HCT116 (cell line): ENCODE measurements at regions not wholly inside any gene's neighbourhood (a gene's known extent, or its start where the extent isn't known, plus 50 kb on each side); places are given as distances from the start of the nearest gene placed in this dataset.

Experiments
- ATAC-seq: fragments of 200-7000 bp; cut with Tn5 transposase; 2 replicates; pipeline ENCODE4 v1.9.1; 2020; ENCODE audit warnings: mild to moderate bottlenecking, moderate library complexity
- BruUV-seq: library from RNA; stranded (reverse); fragments of 400-500 nt; replicated peaks from 2 replicates; lab custom pipeline; 2021; lab: Mats Ljungman, UMichigan
- CTCF ChIA-PET: fragments of 300-600 bp; sonication (Branson Sonifier 250); formaldehyde crosslinking; loops from one replicate; lab custom pipeline; 2021; ENCODE audit warnings: antibody characterized with exemption; lab: Charles Lee
- POLR2A ChIA-PET: fragments of 300-600, 350-600 bp; sonication (Branson Sonifier 250); formaldehyde crosslinking; loops from one replicate; lab custom pipeline; 2021; ENCODE audit warnings: antibody characterized with exemption; lab: Charles Lee
- RAD21 ChIA-PET, 2 experiments: fragments of 300-600 bp; sonication (Branson Sonifier 250); formaldehyde crosslinking; loops; one replicate each; lab custom pipeline; 2023; ENCODE audit warnings: low total read pairs in 2 of 2; ENCODE audit not compliant: uncharacterized antibody in 2 of 2, unreplicated experiment in 2 of 2, low non-redundant PET in 1 of 2; lab: Charles Lee
- DNase-seq: peaks from one replicate; pipeline ENCODE4 v3.0.0-alpha.2; 2010; ENCODE audit warnings: low read depth, low spot score
- H2AFZ ChIP-seq: fragments of 200-600 bp; shearing (Covaris generic), sonication (generic); 2 replicates; pipeline ENCODE4 v1.6.1; 2017; ENCODE audit warnings: low read depth, mixed run types, mixed read lengths, antibody characterized with exemption, low read length; ENCODE audit not compliant: poor library complexity, severe bottlenecking
- H3K27ac ChIP-seq: 2 replicates; pipeline ENCODE4 v1.5.1; 2012; ENCODE audit warnings: low read depth, low read length
- H3K27me3 ChIP-seq: fragments of 200-600 bp; sonication (generic); 2 replicates; pipeline ENCODE4 v1.6.1; 2016; ENCODE audit warnings: mixed run types, low read length, mixed read lengths; ENCODE audit not compliant: insufficient read depth
- H3K36me3 ChIP-seq, 2 experiments: fragments of 200-500 bp in 1 of 2; fragments of 200-600 bp in 1 of 2; sonication (Bioruptor generic) in 1 of 2; sonication (generic) in 1 of 2; 2 replicates each; pipeline versions ENCODE4 v1.5.1 to v1.6.1; 2014 to 2016; ENCODE audit warnings: low read length in 2 of 2, inconsistent platforms in 1 of 2, mixed read lengths in 1 of 2, mixed run types in 1 of 2; ENCODE audit not compliant: insufficient read depth in 2 of 2, control insufficient read depth in 1 of 2
- H3K4me1 ChIP-seq, 2 experiments: fragments of 200-600 bp in 1 of 2; sonication (generic) in 1 of 2; 2 replicates each; pipeline versions ENCODE4 v1.5.1 to v1.6.1; 2012 to 2017; ENCODE audit warnings: low read length in 2 of 2, inconsistent platforms in 1 of 2, mild to moderate bottlenecking in 1 of 2, mixed read lengths in 1 of 2, mixed run types in 1 of 2, moderate library complexity in 1 of 2; ENCODE audit not compliant: insufficient read depth in 2 of 2, control insufficient read depth in 1 of 2
- H3K4me2 ChIP-seq: fragments of 200-600 bp; sonication (generic); 2 replicates; pipeline ENCODE4 v1.6.1; 2017; ENCODE audit warnings: mixed run types, low read length, mixed read lengths
- H3K4me3 ChIP-seq, 2 experiments: fragments of 200-600 bp in 1 of 2; sonication (generic) in 1 of 2; replicated peaks in 1 of 2; 2 replicates each; pipeline ENCODE4 v1.5.1; 2011 to 2016; ENCODE audit warnings: low read length in 2 of 2, control low read depth in 1 of 2, low read depth in 1 of 2, mild to moderate bottlenecking in 1 of 2, mixed read lengths in 1 of 2, mixed run types in 1 of 2
- H3K79me2 ChIP-seq: fragments of 200-600 bp; sonication (generic); 2 replicates; pipeline ENCODE4 v1.6.1; 2017; ENCODE audit warnings: mild to moderate bottlenecking, mixed run types, low read length, moderate library complexity, mixed read lengths; ENCODE audit not compliant: insufficient read depth
- H3K9ac ChIP-seq: fragments of 200-600 bp; sonication (generic); 2 replicates; pipeline ENCODE4 v1.6.1; 2016; ENCODE audit warnings: low read length, mixed read lengths
- H3K9me2 ChIP-seq: fragments of 200-600 bp; sonication (generic), shearing (Covaris generic); 2 replicates; pipeline ENCODE4 v1.6.1; 2017; ENCODE audit warnings: mixed run types, mild to moderate bottlenecking, moderate library complexity; ENCODE audit not compliant: insufficient read depth
- H3K9me3 ChIP-seq, 2 experiments: fragments of 200-500 bp in 1 of 2; fragments of 200-600 bp in 1 of 2; sonication (Bioruptor generic) in 1 of 2; sonication (generic) in 1 of 2; 2 replicates each; pipeline ENCODE4 v1.6.1; 2014 to 2017; ENCODE audit warnings: low read length in 2 of 2, mixed read lengths in 2 of 2, inconsistent platforms in 1 of 2, low read depth in 1 of 2, mild to moderate bottlenecking in 1 of 2, mixed run types in 1 of 2, moderate library complexity in 1 of 2; ENCODE audit not compliant: control insufficient read depth in 1 of 2, insufficient read depth in 1 of 2
- H4K20me1 ChIP-seq: fragments of 200-600 bp; sonication (generic), shearing (Covaris generic); 2 replicates; pipeline ENCODE4 v1.6.1; 2017; ENCODE audit warnings: mixed run types, mild to moderate bottlenecking, moderate library complexity; ENCODE audit not compliant: insufficient read depth
- ELF1 ChIP-seq: IDR thresholded peaks from 2 replicates; pipeline ENCODE4 v1.6.1; 2012; ENCODE audit warnings: low read depth, borderline replicate concordance
- EZH2phosphoT487 ChIP-seq: fragments of 200-600 bp; IDR thresholded peaks from 2 replicates; pipeline ENCODE4 v1.6.1; 2018; ENCODE audit warnings: antibody characterized with exemption, borderline replicate concordance
- FOSL1 ChIP-seq: IDR thresholded peaks from 2 replicates; pipeline ENCODE4 v1.6.1; 2012; ENCODE audit warnings: low read depth
- JUND ChIP-seq: IDR thresholded peaks from 2 replicates; pipeline ENCODE4 v1.6.1; 2012
- MAX ChIP-seq: IDR thresholded peaks from 2 replicates; pipeline ENCODE4 v1.6.1; 2012
- POLR2A ChIP-seq: IDR thresholded peaks from 2 replicates; pipeline ENCODE4 v1.7.0; 2011; ENCODE audit warnings: borderline replicate concordance; ENCODE audit not compliant: insufficient read depth, insufficient read length; ENCODE audit errors: extremely low read depth
- RAD21 ChIP-seq: IDR thresholded peaks from 2 replicates; pipeline ENCODE4 v1.6.1; 2012; ENCODE audit warnings: low read depth, mild to moderate bottlenecking
- REST ChIP-seq: IDR thresholded peaks from 2 replicates; pipeline ENCODE4 v1.6.1; 2012; ENCODE audit warnings: low read depth
- SIN3A ChIP-seq: IDR thresholded peaks from 2 replicates; pipeline ENCODE4 v1.6.1; 2012; ENCODE audit warnings: low read depth
- SP1 ChIP-seq: IDR thresholded peaks from 2 replicates; pipeline ENCODE4 v1.6.1; 2012; ENCODE audit warnings: low read depth
- SRF ChIP-seq: IDR thresholded peaks from 2 replicates; pipeline ENCODE4 v1.6.1; 2012; ENCODE audit warnings: low read depth
- TCF7L2 ChIP-seq: IDR thresholded peaks from 2 replicates; pipeline ENCODE4 v1.7.0; 2011; ENCODE audit warnings: borderline replicate concordance, inconsistent platforms; ENCODE audit not compliant: insufficient read depth, insufficient read length; ENCODE audit errors: extremely low read depth
- ZFX ChIP-seq: fragments of 450-650 bp; IDR thresholded peaks from 2 replicates; pipeline ENCODE4 v1.6.1; 2017
- intact Hi-C: fragments of 100-400 bp; cut with micrococcal nuclease; formaldehyde crosslinking; loops from 2 replicates; pipeline ENCODE4 v1.10.0; 2022

DNA sequence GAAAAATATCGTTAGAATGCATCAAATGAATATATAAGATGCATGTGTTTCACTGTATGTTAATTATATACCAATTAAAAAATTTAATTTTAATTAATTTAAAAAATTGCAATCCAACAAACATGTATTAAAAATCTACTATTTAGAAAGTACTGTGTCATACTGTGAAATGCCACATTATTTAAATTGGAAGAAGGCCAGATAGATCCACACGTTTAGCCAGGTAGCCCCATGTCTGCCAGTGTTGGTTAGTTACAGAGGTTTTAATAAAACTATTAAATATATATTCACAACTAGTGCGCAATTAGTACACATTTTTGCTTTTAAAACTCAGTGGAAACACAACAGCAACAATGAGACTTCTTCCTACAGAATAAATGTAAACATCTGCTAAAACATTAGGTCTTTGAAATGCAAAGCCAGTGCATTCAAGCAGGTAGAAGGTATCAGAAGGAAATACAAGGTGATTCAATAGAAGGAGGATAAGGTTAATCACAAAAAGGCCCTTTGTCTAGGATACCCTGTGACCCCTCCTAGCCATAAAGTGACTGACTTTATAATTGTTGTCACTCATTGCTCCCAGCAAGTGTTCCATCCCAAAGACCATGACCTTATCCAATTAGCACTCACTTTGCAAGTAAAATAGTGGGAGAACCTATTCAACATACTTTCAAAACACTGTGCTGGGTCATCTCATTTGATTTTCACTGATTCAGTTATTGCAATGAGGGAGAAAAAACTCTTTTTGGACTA, 211.5 kb downstream of the TTLL7 start:
- BruUV-seq, result no TSS peak
- POLR2A ChIA-PET, result no interaction called here
- H3K4me2 ChIP-seq, result no peak overlapping the region

GRCh38 chr1:83781667-83782066, 217.3 kb downstream of the TTLL7 start:
- Histone ChIP-seq H3K9ac (no peak overlapping the region), H3K79me2 (no peaks in the 10 kb centered on the region), H3K4me3 (no peak overlapping the region), H3K9me2 (no peaks in the 10 kb centered on the region), H2AFZ (no peak overlapping the region), H3K27me3 (peaks cover 20% of the 10 kb centered on the region; the same call in 1 of the 2 replicates), H3K9me3 (no peaks in the 10 kb centered on the region), H3K4me2 (no peak overlapping the region), H4K20me1 (no peaks in the 10 kb centered on the region), H3K27ac (no peak overlapping the region), H3K4me1 (no peaks in the 10 kb centered on the region), H3K36me3 (no peaks in the 10 kb centered on the region)
- ChIA-PET RAD21 (no interaction called here), POLR2A (no interaction called here), CTCF (no interaction called here)
- no TSS peak for BruUV-seq
- no peak for DNase-seq
- no peak for TF ChIP-seq MAX
- no peak for TF ChIP-seq POLR2A
- no peak for TF ChIP-seq RAD21
- TF ChIP-seq JUND, result no peak
- TF ChIP-seq SRF, result no peak
- no peak for TF ChIP-seq EZH2phosphoT487
- no peak for TF ChIP-seq SIN3A
- TF ChIP-seq REST, result no peak
- no peak for TF ChIP-seq ZFX
- TF ChIP-seq SP1, result no peak
- no peak for TF ChIP-seq ELF1
- no peak for TF ChIP-seq FOSL1
- TF ChIP-seq TCF7L2, result no peak
- intact Hi-C loops, result no loop called here
- ATAC-seq, result no peak

More for the DNA sequence above, 211.5 kb downstream of the TTLL7 start:
- no peak overlapping the region for H3K9ac ChIP-seq
- no peak overlapping the region for H3K27ac ChIP-seq
- no peak overlapping the region for H2AFZ ChIP-seq
- ATAC-seq, result no peak
- no peaks in the 10 kb centered on the region for H3K79me2 ChIP-seq
- no peak overlapping the region for H3K4me3 ChIP-seq
- H3K36me3 ChIP-seq, result no peaks in the 10 kb centered on the region
- intact Hi-C loops, result no loop called here
- no peaks in the 10 kb centered on the region for H3K4me1 ChIP-seq
- no peak for DNase-seq
- TF ChIP-seq SIN3A (no peak), ZFX (no peak), POLR2A (no peak), MAX (no peak)
- H3K9me2 ChIP-seq, result no peaks in the 10 kb centered on the region
- CTCF ChIA-PET, result no interaction called here
- RAD21 ChIA-PET, result no interaction called here
- H3K9me3 ChIP-seq, result no peaks in the 10 kb centered on the region
- no peaks in the 10 kb centered on the region for H4K20me1 ChIP-seq
- no peaks in the 10 kb centered on the region for H3K27me3 ChIP-seq
